Loucy (cell line): ENCODE measurements at regions not wholly inside any gene's neighbourhood (a gene's known extent, or its start where the extent isn't known, plus 50 kb on each side); places are given as distances from the start of the nearest gene placed in this dataset.

Experiments used
- EZH2phosphoT487 ChIP-seq: fragments of 200-600 bp; IDR thresholded peaks from 2 replicates; pipeline ENCODE4 v1.6.1; 2018; ENCODE audit warnings: antibody characterized with exemption, mild to moderate bottlenecking, moderate library complexity, borderline replicate concordance
- TF ChIP-seq, protein P1 (sequence below): fragments of 200-600 bp; sonication (generic); conservative IDR thresholded peaks from 2 replicates; pipeline ENCODE4 v1.5.1; 2014; ENCODE audit warnings: mild to moderate bottlenecking, antibody characterized with exemption, low read length

DNA sequence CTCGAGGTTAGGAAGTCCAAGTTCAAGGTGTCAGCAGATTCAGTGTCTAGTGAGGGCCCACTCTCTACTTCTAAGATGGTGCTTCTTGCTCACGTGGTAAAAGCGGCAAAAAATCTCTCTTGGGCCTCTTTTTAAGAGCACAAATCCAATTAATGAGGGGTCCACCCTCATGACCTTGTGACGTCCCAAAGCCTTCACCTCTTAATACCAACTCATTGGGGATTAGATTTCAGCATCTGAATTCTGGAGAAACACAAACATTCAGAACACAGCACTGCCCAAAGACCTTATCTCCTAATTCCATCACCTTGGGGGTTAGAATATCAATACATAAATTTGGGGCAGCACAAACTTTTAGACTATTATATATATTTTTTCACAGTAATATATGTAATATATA is 146.4 kb upstream of the GPC6 start:
- TF ChIP-seq, protein P1, sequence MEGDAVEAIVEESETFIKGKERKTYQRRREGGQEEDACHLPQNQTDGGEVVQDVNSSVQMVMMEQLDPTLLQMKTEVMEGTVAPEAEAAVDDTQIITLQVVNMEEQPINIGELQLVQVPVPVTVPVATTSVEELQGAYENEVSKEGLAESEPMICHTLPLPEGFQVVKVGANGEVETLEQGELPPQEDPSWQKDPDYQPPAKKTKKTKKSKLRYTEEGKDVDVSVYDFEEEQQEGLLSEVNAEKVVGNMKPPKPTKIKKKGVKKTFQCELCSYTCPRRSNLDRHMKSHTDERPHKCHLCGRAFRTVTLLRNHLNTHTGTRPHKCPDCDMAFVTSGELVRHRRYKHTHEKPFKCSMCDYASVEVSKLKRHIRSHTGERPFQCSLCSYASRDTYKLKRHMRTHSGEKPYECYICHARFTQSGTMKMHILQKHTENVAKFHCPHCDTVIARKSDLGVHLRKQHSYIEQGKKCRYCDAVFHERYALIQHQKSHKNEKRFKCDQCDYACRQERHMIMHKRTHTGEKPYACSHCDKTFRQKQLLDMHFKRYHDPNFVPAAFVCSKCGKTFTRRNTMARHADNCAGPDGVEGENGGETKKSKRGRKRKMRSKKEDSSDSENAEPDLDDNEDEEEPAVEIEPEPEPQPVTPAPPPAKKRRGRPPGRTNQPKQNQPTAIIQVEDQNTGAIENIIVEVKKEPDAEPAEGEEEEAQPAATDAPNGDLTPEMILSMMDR: no peak
- TF ChIP-seq EZH2phosphoT487: no peak
